ENCODE measurements at regions not wholly inside any gene's neighbourhood (a gene's known extent, or its start where the extent isn't known, plus 50 kb on each side); places are given as distances from the start of the nearest gene placed in this dataset.

- H3K36me3 ChIP-seq (ENCODE audit: insufficient read depth, low read length) = no peaks in the 10 kb centered on the region
- H3K9ac ChIP-seq (ENCODE audit: low read depth, low read length) = no peak overlapping the region
- no peaks in the 10 kb centered on the region for H3K27me3 ChIP-seq (ENCODE audit: insufficient read depth, low read length, poor library complexity)
- ATAC-seq (ENCODE audit: insufficient read depth, low read depth) (no peak), DNase-seq (no peak)
- no peaks in the 10 kb centered on the region for H3K79me2 ChIP-seq (ENCODE audit: insufficient read depth, low read length)
- TF ChIP-seq EZH2 (IDR thresholded peaks at IDR 0.05; ENCODE audit: borderline replicate concordance, low read depth, low read length, severe bottlenecking) = no peak
- TF ChIP-seq, protein P1, sequence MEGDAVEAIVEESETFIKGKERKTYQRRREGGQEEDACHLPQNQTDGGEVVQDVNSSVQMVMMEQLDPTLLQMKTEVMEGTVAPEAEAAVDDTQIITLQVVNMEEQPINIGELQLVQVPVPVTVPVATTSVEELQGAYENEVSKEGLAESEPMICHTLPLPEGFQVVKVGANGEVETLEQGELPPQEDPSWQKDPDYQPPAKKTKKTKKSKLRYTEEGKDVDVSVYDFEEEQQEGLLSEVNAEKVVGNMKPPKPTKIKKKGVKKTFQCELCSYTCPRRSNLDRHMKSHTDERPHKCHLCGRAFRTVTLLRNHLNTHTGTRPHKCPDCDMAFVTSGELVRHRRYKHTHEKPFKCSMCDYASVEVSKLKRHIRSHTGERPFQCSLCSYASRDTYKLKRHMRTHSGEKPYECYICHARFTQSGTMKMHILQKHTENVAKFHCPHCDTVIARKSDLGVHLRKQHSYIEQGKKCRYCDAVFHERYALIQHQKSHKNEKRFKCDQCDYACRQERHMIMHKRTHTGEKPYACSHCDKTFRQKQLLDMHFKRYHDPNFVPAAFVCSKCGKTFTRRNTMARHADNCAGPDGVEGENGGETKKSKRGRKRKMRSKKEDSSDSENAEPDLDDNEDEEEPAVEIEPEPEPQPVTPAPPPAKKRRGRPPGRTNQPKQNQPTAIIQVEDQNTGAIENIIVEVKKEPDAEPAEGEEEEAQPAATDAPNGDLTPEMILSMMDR (IDR thresholded peaks at IDR 0.05; ENCODE audit: borderline replicate concordance, extremely low read depth, low read length, poor library complexity, severe bottlenecking) = no peak
- H4K20me1 ChIP-seq (ENCODE audit: insufficient read depth, low read length) = no peaks in the 10 kb centered on the region
- H3K27ac ChIP-seq (ENCODE audit: low read length) = no peak overlapping the region
- H2AFZ ChIP-seq (ENCODE audit: low read depth, low read length) = no peak overlapping the region
- H3K4me2 ChIP-seq (ENCODE audit: insufficient read depth, low read length) = no peak overlapping the region
- H3K4me3 ChIP-seq (ENCODE audit: low read depth in 1 of 2, low read length in 2 of 2) = no peak overlapping the region
- H3K4me1 ChIP-seq (ENCODE audit: insufficient read depth, low read length) = no peaks in the 10 kb centered on the region
- no peaks in the 10 kb centered on the region for H3K9me3 ChIP-seq (ENCODE audit: insufficient read depth, low read length, severe bottlenecking)
Observed at GRCh38 chr6:71733970-71734899, 152.1 kb upstream of the RIMS1 start.

- TF ChIP-seq, protein P1 (IDR thresholded peaks at IDR 0.05; ENCODE audit: borderline replicate concordance, extremely low read depth, low read length, poor library complexity, severe bottlenecking) = no peak
- TF ChIP-seq EZH2 (IDR thresholded peaks at IDR 0.05; ENCODE audit: borderline replicate concordance, low read depth, low read length, severe bottlenecking) = no peak
- Histone ChIP-seq H3K9me3 (ENCODE audit: insufficient read depth, low read length, severe bottlenecking) (no peaks in the 10 kb centered on the region), H3K4me1 (ENCODE audit: insufficient read depth, low read length) (no peaks in the 10 kb centered on the region), H3K79me2 (ENCODE audit: insufficient read depth, low read length) (no peaks in the 10 kb centered on the region), H2AFZ (ENCODE audit: low read depth, low read length) (no peak overlapping the region), H3K4me2 (ENCODE audit: insufficient read depth, low read length) (no peak overlapping the region), H3K36me3 (ENCODE audit: insufficient read depth, low read length) (no peaks in the 10 kb centered on the region), H3K4me3 (ENCODE audit: low read depth in 1 of 2, low read length in 2 of 2) (no peak overlapping the region), H4K20me1 (ENCODE audit: insufficient read depth, low read length) (no peaks in the 10 kb centered on the region), H3K27me3 (ENCODE audit: insufficient read depth, low read length, poor library complexity) (no peaks in the 10 kb centered on the region), H3K9ac (ENCODE audit: low read depth, low read length) (no peak overlapping the region), H3K27ac (ENCODE audit: low read length) (no peak overlapping the region)
- DNase-seq (no peak), ATAC-seq (ENCODE audit: insufficient read depth, low read depth) (no peak)
Observed at GRCh38 chr6:71737953-71738352, 148.4 kb upstream of the RIMS1 start.

- Histone ChIP-seq H4K20me1 (ENCODE audit: insufficient read depth, low read length) (no peaks in the 10 kb centered on the region), H3K36me3 (ENCODE audit: insufficient read depth, low read length) (no peaks in the 10 kb centered on the region), H3K4me1 (ENCODE audit: insufficient read depth, low read length) (no peaks in the 10 kb centered on the region), H3K27me3 (ENCODE audit: insufficient read depth, low read length, poor library complexity) (no peaks in the 10 kb centered on the region), H3K4me3 (ENCODE audit: low read depth in 1 of 2, low read length in 2 of 2) (no peak overlapping the region), H3K79me2 (ENCODE audit: insufficient read depth, low read length) (no peaks in the 10 kb centered on the region), H3K27ac (ENCODE audit: low read length) (no peak overlapping the region), H3K4me2 (ENCODE audit: insufficient read depth, low read length) (no peak overlapping the region), H3K9ac (ENCODE audit: low read depth, low read length) (no peak overlapping the region), H3K9me3 (ENCODE audit: insufficient read depth, low read length, severe bottlenecking) (no peaks in the 10 kb centered on the region), H2AFZ (ENCODE audit: low read depth, low read length) (no peak overlapping the region)
- DNase-seq (no peak), ATAC-seq (ENCODE audit: insufficient read depth, low read depth) (no peak)
- TF ChIP-seq, protein P1 (IDR thresholded peaks at IDR 0.05; ENCODE audit: borderline replicate concordance, extremely low read depth, low read length, poor library complexity, severe bottlenecking) = no peak
- TF ChIP-seq EZH2 (IDR thresholded peaks at IDR 0.05; ENCODE audit: borderline replicate concordance, low read depth, low read length, severe bottlenecking) = no peak
Observed at GRCh38 chr6:71745525-71745924, 140.8 kb upstream of the RIMS1 start.

Measured in DND-41 (cell line).